HepG2 (cell line): ENCODE measurements at regions not wholly inside any gene's neighbourhood (a gene's known extent, or its start where the extent isn't known, plus 50 kb on each side); places are given as distances from the start of the nearest gene placed in this dataset.

Source experiments
- ZNF609 ChIP-seq: sonication (generic); formaldehyde crosslinking; IDR thresholded peaks from 2 replicates; pipeline ENCODE4 v1.4.0; 2020; ENCODE audit warnings: mild to moderate bottlenecking, missing genetic modification reagents, borderline replicate concordance
- ZNF687 ChIP-seq: sonication (generic); formaldehyde crosslinking; IDR thresholded peaks from 2 replicates; pipeline ENCODE4 v1.5.1; 2020; ENCODE audit warnings: mild to moderate bottlenecking, missing genetic modification reagents, moderate library complexity

- TF ChIP-seq ZNF609 (no peak), ZNF687 (CRISPR knock-in tag) (no peak)
Observed at GRCh38 chr3:76631251-76631650, 408.6 kb upstream of the ROBO2 start.
